Thoracic aorta (tissue), 2 donors: ENCODE measurements at regions not wholly inside any gene's neighbourhood (a gene's known extent, or its start where the extent isn't known, plus 50 kb on each side); places are given as distances from the start of the nearest gene placed in this dataset.

ENCODE experiments used
- ATAC-seq: fragments of 150-250 bp; one replicate; pipeline ENCODE4 v1.8.0; 2017; ENCODE audit warnings: low read depth; ENCODE audit not compliant: insufficient number of reproducible peaks, low FRiP score
- DNase-seq: peaks from one replicate; pipeline ENCODE4 v3.0.0-alpha.2; 2020; ENCODE audit warnings: low spot score
- H3K27ac ChIP-seq, 2 donors: fragments of 200-600 bp; sonication (generic); 1 replicate in 1 of 2; 2 replicates in 1 of 2; pipeline ENCODE4 v1.5.1; 2016; ENCODE audit warnings: mild to moderate bottlenecking in 2 of 2, moderate library complexity in 2 of 2
- H3K27me3 ChIP-seq: fragments of 200-600 bp; sonication (generic); replicated peaks from 2 replicates; pipeline ENCODE4 v1.6.0; 2016; ENCODE audit warnings: mild to moderate bottlenecking; ENCODE audit not compliant: insufficient read depth
- H3K36me3 ChIP-seq: fragments of 200-600 bp; sonication (generic); one replicate; pipeline ENCODE4 v1.5.1; 2016
- H3K4me1 ChIP-seq, 2 donors: fragments of 200-600 bp; sonication (generic); 1 replicate in 1 of 2; 2 replicates in 1 of 2; pipeline versions ENCODE4 v1.5.1 to v1.6.0; 2016; ENCODE audit warnings: low read depth in 2 of 2, mild to moderate bottlenecking in 1 of 2; ENCODE audit not compliant: control insufficient read depth in 1 of 2
- H3K4me3 ChIP-seq: fragments of 200-600 bp; sonication (generic); 2 replicates; pipeline ENCODE4 v1.5.1; 2016; ENCODE audit warnings: mild to moderate bottlenecking
- H3K9me3 ChIP-seq: fragments of 200-600 bp; sonication (generic); 2 replicates; pipeline ENCODE4 v1.5.1; 2016
- TF ChIP-seq, protein P1 (sequence below): fragments of 200-600 bp; sonication (generic); IDR thresholded peaks from one replicate; pipeline ENCODE4 v1.5.1; 2019; ENCODE audit warnings: antibody characterized with exemption

DNA sequence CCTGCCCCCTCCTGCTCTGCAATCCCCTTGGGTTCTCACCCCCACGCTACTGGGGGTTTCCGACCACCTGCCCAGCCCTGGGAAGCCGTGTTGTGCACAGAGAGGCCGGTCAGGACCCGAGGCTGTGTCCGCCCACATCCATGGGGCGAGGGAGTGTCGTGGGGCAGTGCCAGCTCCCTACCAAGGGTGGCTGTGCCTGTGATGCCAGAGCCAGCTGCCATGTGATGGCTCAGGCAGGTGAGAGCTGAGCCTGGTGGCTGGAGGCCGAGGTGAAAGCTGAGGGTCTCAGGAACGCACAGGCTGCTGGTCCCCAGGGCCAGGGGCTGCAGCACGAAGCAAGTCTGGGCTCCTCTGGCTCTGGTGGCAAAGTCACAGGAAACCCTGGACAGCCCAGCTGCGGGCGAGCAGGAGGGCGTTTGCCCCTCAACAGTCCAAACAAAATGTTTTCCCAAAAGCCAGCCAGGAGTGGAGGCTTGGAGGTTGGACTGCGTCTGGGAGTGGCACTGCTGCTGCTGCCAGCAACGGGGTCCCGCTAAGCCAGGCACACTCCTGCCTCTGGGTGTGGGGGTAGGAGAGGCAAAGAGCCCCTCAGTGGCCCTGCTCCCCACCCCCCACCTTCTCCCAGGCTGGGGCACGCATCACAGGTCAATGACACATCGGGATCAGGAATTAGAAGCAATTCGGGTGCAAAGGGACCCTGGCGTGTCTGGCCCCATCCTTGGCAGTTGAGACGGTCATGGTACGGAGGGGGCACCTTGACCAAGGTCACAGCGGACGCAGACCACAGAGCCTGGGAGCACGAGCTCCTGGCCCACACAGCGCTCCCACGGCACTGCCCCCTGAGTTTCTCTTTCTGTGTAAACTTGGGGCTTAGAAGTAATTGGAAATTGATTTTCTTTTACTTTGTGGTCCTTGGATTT, 72.4 kb upstream of the GPC1 start:
- H3K27ac ChIP-seq: no peak overlapping the region
- TF ChIP-seq, protein P1, sequence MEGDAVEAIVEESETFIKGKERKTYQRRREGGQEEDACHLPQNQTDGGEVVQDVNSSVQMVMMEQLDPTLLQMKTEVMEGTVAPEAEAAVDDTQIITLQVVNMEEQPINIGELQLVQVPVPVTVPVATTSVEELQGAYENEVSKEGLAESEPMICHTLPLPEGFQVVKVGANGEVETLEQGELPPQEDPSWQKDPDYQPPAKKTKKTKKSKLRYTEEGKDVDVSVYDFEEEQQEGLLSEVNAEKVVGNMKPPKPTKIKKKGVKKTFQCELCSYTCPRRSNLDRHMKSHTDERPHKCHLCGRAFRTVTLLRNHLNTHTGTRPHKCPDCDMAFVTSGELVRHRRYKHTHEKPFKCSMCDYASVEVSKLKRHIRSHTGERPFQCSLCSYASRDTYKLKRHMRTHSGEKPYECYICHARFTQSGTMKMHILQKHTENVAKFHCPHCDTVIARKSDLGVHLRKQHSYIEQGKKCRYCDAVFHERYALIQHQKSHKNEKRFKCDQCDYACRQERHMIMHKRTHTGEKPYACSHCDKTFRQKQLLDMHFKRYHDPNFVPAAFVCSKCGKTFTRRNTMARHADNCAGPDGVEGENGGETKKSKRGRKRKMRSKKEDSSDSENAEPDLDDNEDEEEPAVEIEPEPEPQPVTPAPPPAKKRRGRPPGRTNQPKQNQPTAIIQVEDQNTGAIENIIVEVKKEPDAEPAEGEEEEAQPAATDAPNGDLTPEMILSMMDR: no peak
- no peak for DNase-seq
- no peaks in the 10 kb centered on the region for H3K27me3 ChIP-seq
- no peaks in the 10 kb centered on the region for H3K36me3 ChIP-seq
- H3K9me3 ChIP-seq: peaks cover 12% of the 10 kb centered on the region
- no peak for ATAC-seq
- peaks cover 26 to 49% of the 10 kb centered on the region in 2 donors for H3K4me1 ChIP-seq
- peak overlapping the region; percentile 47 for H3K4me3 ChIP-seq

DNA sequence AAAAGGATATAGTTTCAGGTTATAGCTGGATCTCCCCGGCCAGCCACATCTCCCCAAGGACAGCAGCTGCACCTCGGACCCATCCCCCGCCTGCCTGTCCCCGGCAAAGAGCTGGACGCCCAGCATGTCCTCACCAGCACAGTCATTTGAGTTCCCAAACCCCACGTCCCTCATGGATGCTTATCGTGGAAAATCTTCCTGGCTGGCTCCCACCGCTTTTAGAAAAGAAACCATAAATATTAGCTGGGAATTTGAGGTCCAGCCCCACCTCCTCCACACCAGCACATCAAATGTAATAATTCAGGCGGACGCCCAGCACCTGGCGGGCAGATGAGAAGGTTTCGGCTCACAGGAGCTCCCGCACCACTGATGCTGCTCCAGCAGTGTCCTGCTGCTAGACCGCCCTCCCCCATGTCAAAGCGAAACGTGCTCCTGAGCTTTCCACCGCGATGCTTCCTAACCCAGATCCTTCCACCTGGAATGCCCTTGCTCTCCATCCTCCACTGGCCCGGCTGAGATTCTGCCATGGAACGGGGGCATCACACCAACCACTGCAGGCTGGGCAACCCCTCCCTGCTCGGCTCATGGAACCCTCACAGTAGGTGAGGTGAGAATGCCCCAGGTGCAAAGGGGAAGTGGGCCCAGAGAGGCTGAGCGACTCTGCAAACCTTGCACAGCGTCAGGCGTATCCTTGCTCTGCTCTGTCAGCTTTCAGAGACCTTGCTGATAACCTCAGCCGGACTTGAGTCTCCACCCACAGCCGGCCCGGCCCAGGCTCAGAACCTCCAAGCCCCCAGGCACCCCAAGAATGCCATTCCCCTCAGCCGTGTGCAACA, 71.5 kb upstream of the GPC1 start:
- TF ChIP-seq, protein P1: no peak
- no peaks in the 10 kb centered on the region for H3K27me3 ChIP-seq
- peaks cover 26 to 57% of the 10 kb centered on the region in 2 donors for H3K4me1 ChIP-seq
- H3K27ac ChIP-seq: no peak overlapping the region
- no peak for DNase-seq
- H3K9me3 ChIP-seq: peaks cover 12% of the 10 kb centered on the region
- H3K4me3 ChIP-seq: peak overlapping the region; percentile 47
- H3K36me3 ChIP-seq: no peaks in the 10 kb centered on the region
- ATAC-seq: no peak

DNA sequence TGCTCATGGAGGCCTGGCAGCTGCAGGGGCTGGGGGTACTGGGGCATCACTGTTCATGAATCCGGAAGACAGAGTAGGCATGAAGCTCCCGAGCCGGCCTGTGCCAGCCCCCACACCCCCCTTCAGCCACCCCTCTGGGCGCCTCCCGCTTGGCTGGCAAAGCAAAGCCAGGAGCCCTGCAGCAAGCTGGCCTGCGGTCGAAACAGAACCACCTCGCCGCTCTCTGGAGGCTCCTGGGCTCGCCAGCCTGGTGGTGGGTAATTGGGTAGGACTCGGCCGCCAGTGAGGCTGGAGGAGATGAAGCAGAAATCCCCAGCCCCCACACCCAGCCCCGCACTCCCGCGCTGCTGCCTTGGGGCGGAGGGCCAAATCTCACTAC, 70.9 kb upstream of the GPC1 start:
- no peak for ATAC-seq
- no peaks in the 10 kb centered on the region for H3K36me3 ChIP-seq
- H3K4me1 ChIP-seq: peaks cover 31 to 63% of the 10 kb centered on the region in 2 donors
- DNase-seq: no peak
- peak overlapping the region in 1 of 2 donors; percentile 27 for H3K27ac ChIP-seq
- no peak overlapping the region for H3K4me3 ChIP-seq
- peaks cover 12% of the 10 kb centered on the region for H3K9me3 ChIP-seq
- TF ChIP-seq, protein P1: no peak
- no peaks in the 10 kb centered on the region for H3K27me3 ChIP-seq

DNA sequence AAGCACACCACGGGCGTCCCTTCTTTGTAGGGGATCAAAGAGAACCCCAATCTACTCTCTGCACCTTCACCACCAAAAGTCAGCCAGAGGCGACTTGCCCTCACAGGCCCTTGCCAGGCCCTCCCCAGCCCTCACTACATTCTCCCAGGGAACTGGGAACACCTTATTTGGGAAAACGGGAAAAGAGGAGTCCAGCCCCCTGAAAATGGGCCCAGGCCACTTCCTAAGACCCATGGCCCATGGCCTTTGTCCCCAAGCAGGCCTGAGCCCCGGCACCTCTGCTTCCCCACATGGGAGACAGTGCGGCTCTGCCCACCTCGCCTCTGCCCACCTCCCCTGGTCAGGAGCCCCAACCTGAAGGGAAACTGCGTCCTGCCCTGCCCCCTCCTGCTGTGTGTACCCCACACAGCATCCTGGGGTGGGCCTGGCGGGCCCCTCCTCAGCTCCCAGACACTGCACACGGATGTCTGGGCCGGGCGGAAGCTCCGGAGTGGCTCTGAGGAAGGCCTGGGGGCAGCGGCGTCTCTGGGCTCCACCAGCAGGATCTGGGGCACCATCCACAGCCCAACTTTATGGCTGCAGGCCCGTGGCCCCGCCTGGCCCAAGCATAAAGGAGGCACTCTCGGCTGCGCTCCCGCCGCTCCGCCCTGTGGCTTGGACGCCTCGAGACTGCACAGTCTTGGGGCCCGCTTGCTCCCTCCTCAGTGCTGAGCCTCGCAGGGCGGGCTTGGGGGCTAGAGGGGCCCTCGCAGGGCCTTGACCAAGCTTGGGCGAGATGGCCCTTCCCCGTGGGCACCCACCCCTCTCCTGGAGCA, 70.3 kb upstream of the GPC1 start:
- Histone ChIP-seq H3K4me1 (peaks cover 35 to 69% of the 10 kb centered on the region in 2 donors), H3K4me3 (no peak overlapping the region), H3K27me3 (no peaks in the 10 kb centered on the region), H3K27ac (peak overlapping the region; percentile 27 to 43), H3K9me3 (peaks cover 9% of the 10 kb centered on the region), H3K36me3 (no peaks in the 10 kb centered on the region)
- TF ChIP-seq, protein P1: no peak
- DNase-seq: no peak
- no peak for ATAC-seq
